ENCODE measurements at regions not wholly inside any gene's neighbourhood (a gene's known extent, or its start where the extent isn't known, plus 50 kb on each side); places are given as distances from the start of the nearest gene placed in this dataset.

DNA sequence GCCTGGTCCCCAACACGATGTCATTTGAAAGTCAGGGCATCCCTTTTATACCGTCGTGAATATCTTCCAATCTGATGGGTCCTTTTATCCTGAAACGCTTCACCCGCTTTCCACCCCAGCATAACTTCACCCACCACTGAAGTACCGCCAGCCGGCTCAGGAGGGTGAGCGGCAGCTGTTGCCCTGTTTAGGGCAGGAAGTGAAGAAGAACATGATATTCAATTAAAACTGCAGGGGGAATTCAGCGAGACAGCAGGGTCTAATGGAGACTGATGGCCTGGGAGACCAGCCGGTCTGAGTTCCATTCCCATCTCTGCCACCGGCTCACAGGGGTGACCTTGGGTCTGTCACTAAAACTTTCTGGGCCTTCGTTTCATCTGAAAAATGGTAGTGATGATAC lies 68.2 kb upstream of the EGFLAM start:
- Histone ChIP-seq H3K9me3 (no peaks in the 10 kb centered on the region), H3K27me3 (no peaks in the 10 kb centered on the region), H3K36me3 (no peaks in the 10 kb centered on the region), H3K27ac (no peak overlapping the region), H3K4me1 (no peaks in the 10 kb centered on the region), H3K4me3 (no peak overlapping the region)
- TF ChIP-seq, protein P1, sequence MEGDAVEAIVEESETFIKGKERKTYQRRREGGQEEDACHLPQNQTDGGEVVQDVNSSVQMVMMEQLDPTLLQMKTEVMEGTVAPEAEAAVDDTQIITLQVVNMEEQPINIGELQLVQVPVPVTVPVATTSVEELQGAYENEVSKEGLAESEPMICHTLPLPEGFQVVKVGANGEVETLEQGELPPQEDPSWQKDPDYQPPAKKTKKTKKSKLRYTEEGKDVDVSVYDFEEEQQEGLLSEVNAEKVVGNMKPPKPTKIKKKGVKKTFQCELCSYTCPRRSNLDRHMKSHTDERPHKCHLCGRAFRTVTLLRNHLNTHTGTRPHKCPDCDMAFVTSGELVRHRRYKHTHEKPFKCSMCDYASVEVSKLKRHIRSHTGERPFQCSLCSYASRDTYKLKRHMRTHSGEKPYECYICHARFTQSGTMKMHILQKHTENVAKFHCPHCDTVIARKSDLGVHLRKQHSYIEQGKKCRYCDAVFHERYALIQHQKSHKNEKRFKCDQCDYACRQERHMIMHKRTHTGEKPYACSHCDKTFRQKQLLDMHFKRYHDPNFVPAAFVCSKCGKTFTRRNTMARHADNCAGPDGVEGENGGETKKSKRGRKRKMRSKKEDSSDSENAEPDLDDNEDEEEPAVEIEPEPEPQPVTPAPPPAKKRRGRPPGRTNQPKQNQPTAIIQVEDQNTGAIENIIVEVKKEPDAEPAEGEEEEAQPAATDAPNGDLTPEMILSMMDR (IDR thresholded peaks at IDR 0.05) = no peak
- DNase-seq (ENCODE audit: low spot score) = no peak

DNA sequence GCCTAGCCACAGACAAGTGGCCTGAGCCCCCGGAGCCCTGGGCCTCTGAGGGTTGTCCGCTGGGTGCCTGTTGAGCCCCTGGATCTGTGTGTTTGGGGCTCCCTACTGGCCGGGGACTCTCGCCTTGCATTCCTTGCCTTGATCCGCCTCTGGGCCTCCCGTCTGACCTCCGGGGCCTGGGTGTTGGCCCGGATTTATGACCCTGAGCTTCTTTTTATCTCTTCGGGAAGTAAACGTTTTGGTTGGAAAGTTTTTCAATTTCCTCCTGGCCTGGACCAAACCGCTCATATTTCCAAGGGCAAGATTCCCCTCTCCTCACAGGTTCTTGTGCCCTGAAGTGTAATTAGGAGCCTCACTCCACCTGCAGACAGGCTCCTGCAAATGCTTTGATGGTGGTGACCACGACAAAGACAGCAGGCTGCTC lies 69.3 kb upstream of the EGFLAM start:
- DNase-seq (ENCODE audit: low spot score) = no peak
- no peaks in the 10 kb centered on the region for H3K4me1 ChIP-seq
- H3K27me3 ChIP-seq = no peaks in the 10 kb centered on the region
- H3K36me3 ChIP-seq = no peaks in the 10 kb centered on the region
- TF ChIP-seq, protein P1 (IDR thresholded peaks at IDR 0.05) = no peak
- no peak overlapping the region for H3K4me3 ChIP-seq
- no peak overlapping the region for H3K27ac ChIP-seq
- H3K9me3 ChIP-seq = no peaks in the 10 kb centered on the region

DNA sequence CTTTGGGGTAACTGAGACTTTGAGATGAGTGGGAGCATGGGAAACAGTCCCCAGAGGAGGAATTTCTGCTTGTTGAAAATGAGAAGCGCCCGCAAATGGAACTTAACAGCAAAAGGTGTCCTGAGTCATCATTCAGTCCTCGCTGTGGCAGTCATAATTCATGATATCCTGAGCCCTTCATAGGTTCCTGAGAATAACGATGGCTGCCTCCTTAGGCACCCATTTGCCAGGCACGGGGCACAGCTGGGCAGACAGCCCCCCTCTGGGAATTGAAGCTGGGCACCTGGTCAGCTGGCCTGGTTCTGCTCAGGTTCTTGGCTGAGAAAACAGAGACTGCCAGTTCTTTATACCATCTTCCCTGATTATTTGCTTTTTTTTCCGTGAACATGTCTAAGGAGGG lies 69.8 kb upstream of the EGFLAM start:
- H3K4me1 ChIP-seq = no peaks in the 10 kb centered on the region
- H3K27ac ChIP-seq = no peak overlapping the region
- TF ChIP-seq, protein P1 (IDR thresholded peaks at IDR 0.05) = no peak
- no peaks in the 10 kb centered on the region for H3K9me3 ChIP-seq
- H3K27me3 ChIP-seq = no peaks in the 10 kb centered on the region
- H3K4me3 ChIP-seq = no peak overlapping the region
- DNase-seq (ENCODE audit: low spot score) = no peak
- no peaks in the 10 kb centered on the region for H3K36me3 ChIP-seq

DNA sequence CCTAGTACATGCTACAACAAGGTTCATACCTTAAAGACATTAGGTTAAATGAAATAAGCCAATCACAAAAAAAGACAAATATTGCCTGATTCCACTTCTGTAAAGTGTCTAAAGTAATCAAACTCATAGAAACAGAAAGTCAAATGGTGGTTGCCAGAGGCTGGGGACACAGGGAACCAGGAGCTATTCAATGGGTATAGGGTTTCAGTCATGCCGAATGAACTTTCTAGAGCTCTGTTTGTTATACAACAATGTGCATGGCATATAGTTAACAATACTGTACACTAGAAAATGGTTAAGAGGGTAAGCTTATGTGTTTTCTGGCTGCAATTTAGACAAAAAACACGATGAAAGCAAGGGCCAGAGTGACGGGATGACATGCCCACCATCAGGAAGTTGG lies 70.8 kb upstream of the EGFLAM start:
- Histone ChIP-seq H3K27ac (no peak overlapping the region), H3K9me3 (no peaks in the 10 kb centered on the region), H3K36me3 (no peaks in the 10 kb centered on the region), H3K4me3 (no peak overlapping the region), H3K4me1 (no peaks in the 10 kb centered on the region), H3K27me3 (no peaks in the 10 kb centered on the region)
- DNase-seq (ENCODE audit: low spot score) = no peak
- TF ChIP-seq, protein P1 (IDR thresholded peaks at IDR 0.05) = no peak

DNA sequence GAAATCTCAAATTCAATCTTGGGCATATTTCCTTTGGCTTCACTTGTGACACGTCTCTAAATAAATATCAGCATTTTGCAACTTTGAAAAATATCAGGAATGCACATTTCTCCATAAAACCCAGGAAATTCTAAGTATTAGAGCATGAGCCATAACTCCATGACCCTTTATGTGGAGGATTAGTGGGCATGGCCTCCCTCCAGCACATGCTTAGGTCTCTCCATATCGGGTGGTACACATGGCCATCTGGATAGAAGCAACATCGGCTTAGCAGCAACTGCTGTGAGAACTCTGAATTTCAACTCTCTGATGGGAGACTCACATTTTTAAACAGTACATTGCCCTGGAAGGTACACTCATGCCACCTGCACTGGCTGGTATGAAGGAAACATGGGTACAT lies 73.7 kb upstream of the EGFLAM start:
- Histone ChIP-seq H3K9me3 (no peaks in the 10 kb centered on the region), H3K27me3 (no peaks in the 10 kb centered on the region), H3K4me1 (no peaks in the 10 kb centered on the region), H3K27ac (no peak overlapping the region), H3K4me3 (no peak overlapping the region), H3K36me3 (no peaks in the 10 kb centered on the region)
- TF ChIP-seq, protein P1 (IDR thresholded peaks at IDR 0.05) = no peak
- no peak for DNase-seq (ENCODE audit: low spot score)

DNA sequence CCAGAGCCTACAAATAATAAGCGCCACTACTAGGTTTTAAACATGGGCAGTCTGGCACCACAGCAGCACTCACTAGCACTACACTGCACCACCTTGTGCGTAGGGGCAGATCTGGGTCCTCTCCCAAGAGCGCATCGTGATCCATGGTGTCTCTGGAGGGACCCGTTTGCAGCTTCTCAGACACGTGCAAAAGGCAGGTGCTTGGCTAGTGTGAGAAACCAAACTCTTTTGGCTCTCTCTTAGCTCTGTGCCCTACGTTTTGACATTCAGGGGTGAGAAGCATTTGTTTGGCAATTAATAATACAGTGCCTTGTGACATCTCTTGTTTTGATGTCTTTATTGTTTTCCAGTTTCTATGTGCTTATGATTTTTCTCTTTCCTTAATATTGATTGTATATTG lies 75.4 kb upstream of the EGFLAM start:
- Histone ChIP-seq H3K36me3 (no peaks in the 10 kb centered on the region), H3K27me3 (no peaks in the 10 kb centered on the region), H3K27ac (no peak overlapping the region), H3K9me3 (no peaks in the 10 kb centered on the region), H3K4me1 (no peaks in the 10 kb centered on the region), H3K4me3 (no peak overlapping the region)
- no peak for DNase-seq (ENCODE audit: low spot score)
- TF ChIP-seq, protein P1 (IDR thresholded peaks at IDR 0.05) = no peak

Data from right atrium auricular region (tissue), 2 donors.